H1 (cell line): ENCODE measurements at regions not wholly inside any gene's neighbourhood (a gene's known extent, or its start where the extent isn't known, plus 50 kb on each side); places are given as distances from the start of the nearest gene placed in this dataset.

Experiments
- BCL11A ChIP-seq, 2 experiments: IDR thresholded peaks; one replicate each; pipeline ENCODE4 v1.6.1; 2011; ENCODE audit warnings: low read depth in 2 of 2, low read length in 2 of 2, mild to moderate bottlenecking in 2 of 2
- CHD1 ChIP-seq: IDR thresholded peaks from 2 replicates; pipeline ENCODE4 v1.6.1; 2012; ENCODE audit warnings: low read depth, low read length, improper control_type of control experiment
- EP300 ChIP-seq, 2 experiments: IDR thresholded peaks; 1 replicate in 1 of 2; 2 replicates in 1 of 2; pipeline ENCODE4 v1.6.1; 2011 to 2012; ENCODE audit warnings: low read depth in 2 of 2, low read length in 2 of 2, mild to moderate bottlenecking in 2 of 2, borderline replicate concordance in 1 of 2, inconsistent platforms in 1 of 2, moderate library complexity in 1 of 2
- GABPA ChIP-seq: IDR thresholded peaks from 2 replicates; pipeline ENCODE4 v1.6.1; 2011; ENCODE audit warnings: mild to moderate bottlenecking, low read length, moderate library complexity, borderline replicate concordance; ENCODE audit not compliant: insufficient read depth
- RAD21 ChIP-seq, 2 experiments: IDR thresholded peaks in 1 of 2; conservative IDR thresholded peaks in 1 of 2; 2 replicates each; pipeline ENCODE4 v1.6.1; 2011; ENCODE audit warnings: low read depth in 2 of 2, low read length in 2 of 2, improper control_type of control experiment in 1 of 2, inconsistent platforms in 1 of 2, mild to moderate bottlenecking in 1 of 2, moderate library complexity in 1 of 2
- RXRA ChIP-seq: IDR thresholded peaks from 2 replicates; pipeline ENCODE4 v1.6.1; 2011; ENCODE audit warnings: low read depth, mild to moderate bottlenecking, low read length, moderate library complexity; ENCODE audit not compliant: insufficient read depth
- SIX5 ChIP-seq: IDR thresholded peaks from 2 replicates; pipeline ENCODE4 v1.6.1; 2011; ENCODE audit warnings: mild to moderate bottlenecking, low read depth, low read length
- SP4 ChIP-seq: IDR thresholded peaks from 2 replicates; pipeline ENCODE4 v1.6.1; 2012; ENCODE audit warnings: low read length, inconsistent platforms
- TEAD4 ChIP-seq: IDR thresholded peaks from 2 replicates; pipeline ENCODE4 v1.6.1; 2012; ENCODE audit warnings: low read depth, low read length, inconsistent platforms, mixed read lengths
- USF2 ChIP-seq: IDR thresholded peaks from 2 replicates; pipeline ENCODE4 v1.6.1; 2011; ENCODE audit warnings: low read length, improper control_type of control experiment

DNA sequence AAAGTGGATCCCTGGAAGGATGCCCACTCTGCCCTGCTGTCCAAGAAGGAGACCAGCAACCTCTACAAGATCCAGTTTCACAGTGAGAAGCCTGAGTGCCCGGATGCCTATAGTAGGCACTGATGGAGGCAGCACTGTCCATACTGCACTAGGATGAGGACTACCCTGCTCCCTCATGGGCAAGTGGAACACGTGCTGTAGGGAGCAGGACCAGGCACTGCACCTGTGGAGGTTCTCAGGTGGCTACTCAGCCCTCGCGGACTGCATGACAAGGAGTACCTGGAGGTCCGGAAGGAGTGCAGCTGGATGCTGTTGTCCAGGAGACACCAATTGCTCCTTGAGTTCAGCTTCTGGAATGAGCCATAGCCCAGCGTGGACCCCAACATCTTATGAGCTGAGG lies 146.1 kb upstream of the NLRP1 start (continued):
- TF ChIP-seq GABPA (no peak), SIX5 (no peak), CHD1 (no peak), TEAD4 (no peak), RAD21 (IDR thresholded peaks at IDR 0.05 in 1 of 2, conservative IDR thresholded peaks at IDR 0.05 in 1 of 2; ENCODE audit: low read depth in 2 of 2, low read length in 2 of 2) (no peak), RXRA (no peak), EP300 (IDR thresholded peaks at IDR 0.05; ENCODE audit: borderline replicate concordance in 1 of 2, low read depth in 2 of 2, low read length in 2 of 2) (no peak), BCL11A (IDR thresholded peaks at IDR 0.05; ENCODE audit: low read depth in 2 of 2, low read length in 2 of 2) (no peak), USF2 (no peak), SP4 (no peak)
- TF ChIP-seq, all 59 proteins: peak for 0
